Endodermal cell (in vitro differentiated cells): ENCODE measurements at regions not wholly inside any gene's neighbourhood (a gene's known extent, or its start where the extent isn't known, plus 50 kb on each side); places are given as distances from the start of the nearest gene placed in this dataset.

Experiments
- DNase-seq: peaks from one replicate; pipeline ENCODE4 v3.0.0-alpha.2; 2017
- H3K27ac ChIP-seq: 2 replicates; pipeline ENCODE4 v1.5.1; 2013; ENCODE audit warnings: mild to moderate bottlenecking, low read depth, low read length, moderate library complexity
- H3K27me3 ChIP-seq: 2 replicates; pipeline ENCODE4 v1.6.1; 2013; ENCODE audit warnings: mild to moderate bottlenecking, low read length, moderate library complexity; ENCODE audit not compliant: insufficient read depth, control insufficient read depth, poor library complexity, severe bottlenecking
- H3K36me3 ChIP-seq: 2 replicates; pipeline ENCODE4 v1.7.0; 2013; ENCODE audit warnings: mild to moderate bottlenecking, low read length, moderate library complexity; ENCODE audit not compliant: control insufficient read depth, insufficient read depth
- H3K4me1 ChIP-seq: one replicate; pipeline ENCODE4 v1.7.0; 2013; ENCODE audit warnings: low read length; ENCODE audit not compliant: control insufficient read depth, insufficient read depth
- H3K4me3 ChIP-seq: 2 replicates; pipeline ENCODE4 v1.5.1; 2013; ENCODE audit warnings: mild to moderate bottlenecking, low read length, moderate library complexity
- H3K9ac ChIP-seq: 2 replicates; pipeline ENCODE4 v1.6.1; 2013; ENCODE audit warnings: mild to moderate bottlenecking, low read length, moderate library complexity; ENCODE audit not compliant: poor library complexity, severe bottlenecking; ENCODE audit errors: extremely low read depth
- H3K9me3 ChIP-seq: 2 replicates; pipeline ENCODE4 v1.6.1; 2013; ENCODE audit warnings: mild to moderate bottlenecking, low read length, moderate library complexity; ENCODE audit not compliant: control insufficient read depth
- H3K27ac Mint-ChIP-seq: 2 replicates; pipeline ENCODE4 v1.8.0; 2020; ENCODE audit warnings: mixed read lengths
- H3K27me3 Mint-ChIP-seq: 2 replicates; pipeline ENCODE4 v1.8.0; 2021; ENCODE audit warnings: mild to moderate bottlenecking, mixed read lengths; ENCODE audit not compliant: insufficient read depth
- H3K36me3 Mint-ChIP-seq: 2 replicates; pipeline ENCODE4 v1.8.0; 2020; ENCODE audit warnings: low read depth, mixed read lengths
- H3K4me1 Mint-ChIP-seq: 2 replicates; pipeline ENCODE4 v1.8.0; 2020; ENCODE audit warnings: mixed read lengths
- H3K4me3 Mint-ChIP-seq: 2 replicates; pipeline ENCODE4 v1.8.0; 2020; ENCODE audit warnings: mild to moderate bottlenecking, moderate library complexity, mixed read lengths
- H3K9me3 Mint-ChIP-seq: 2 replicates; pipeline ENCODE4 v1.8.0; 2020; ENCODE audit warnings: mild to moderate bottlenecking, mixed read lengths
- CTCF ChIP-seq: fragments of 200-600 bp; sonication (generic); conservative IDR thresholded peaks from 2 replicates; pipeline ENCODE4 v1.5.0; 2021; ENCODE audit warnings: antibody characterized with exemption, mild to moderate bottlenecking
- WGBS, 2 experiments: methylation state at CpG; one replicate each; pipeline versions ENCODE4 v1.1.5 to v1.1.7; 2013; ENCODE audit warnings: missing lambda C conversion rate in 2 of 2, mixed read lengths in 1 of 2; ENCODE audit not compliant: insufficient coverage in 1 of 2, insufficient read length in 1 of 2; 5-methylcytosine and 5-hydroxymethylcytosine counted together

DNA sequence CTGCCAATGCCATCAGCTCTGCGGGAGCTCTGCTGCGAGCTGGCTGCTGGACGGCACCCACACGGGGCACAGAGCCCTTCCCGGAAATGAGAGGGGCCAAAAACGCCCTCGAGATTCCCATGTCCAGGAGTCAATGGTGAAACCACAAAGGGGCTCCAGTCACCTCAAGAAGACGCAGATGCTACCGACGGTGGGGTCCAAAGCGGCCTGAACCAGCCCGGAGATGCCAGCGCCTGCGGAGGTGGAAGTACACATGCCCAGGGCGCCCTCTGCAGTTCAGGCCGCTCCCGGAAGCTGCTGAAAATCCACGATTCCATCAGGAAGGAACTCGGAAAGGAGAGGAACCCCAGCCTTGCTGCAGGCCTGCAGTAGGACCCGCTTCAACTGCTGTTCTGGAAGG is 82.4 kb upstream of the SELENOP start:
- H3K27me3 Mint-ChIP-seq: peaks cover 7% of the 10 kb centered on the region
- H3K9me3 ChIP-seq: no peaks in the 10 kb centered on the region
- H3K36me3 Mint-ChIP-seq: no peaks in the 10 kb centered on the region
- no peaks in the 10 kb centered on the region for H3K36me3 ChIP-seq
- peaks cover 3% of the 10 kb centered on the region for H3K9me3 Mint-ChIP-seq
- DNase-seq: peak; percentile 92
- H3K27me3 ChIP-seq: no peaks in the 10 kb centered on the region
- no peak overlapping the region for H3K4me3 ChIP-seq
- no peak overlapping the region for H3K27ac Mint-ChIP-seq
- H3K27ac ChIP-seq: no peak overlapping the region
- H3K4me1 Mint-ChIP-seq: peaks cover 3% of the 10 kb centered on the region
- no peaks in the 10 kb centered on the region for H3K4me1 ChIP-seq
- TF ChIP-seq CTCF: peak; percentile 71
- 85 to 86% methylated on average over 20 of the region's 20 CpGs for WGBS, 2 experiments
- H3K4me3 Mint-ChIP-seq: no peak overlapping the region
- no peak overlapping the region for H3K9ac ChIP-seq

DNA sequence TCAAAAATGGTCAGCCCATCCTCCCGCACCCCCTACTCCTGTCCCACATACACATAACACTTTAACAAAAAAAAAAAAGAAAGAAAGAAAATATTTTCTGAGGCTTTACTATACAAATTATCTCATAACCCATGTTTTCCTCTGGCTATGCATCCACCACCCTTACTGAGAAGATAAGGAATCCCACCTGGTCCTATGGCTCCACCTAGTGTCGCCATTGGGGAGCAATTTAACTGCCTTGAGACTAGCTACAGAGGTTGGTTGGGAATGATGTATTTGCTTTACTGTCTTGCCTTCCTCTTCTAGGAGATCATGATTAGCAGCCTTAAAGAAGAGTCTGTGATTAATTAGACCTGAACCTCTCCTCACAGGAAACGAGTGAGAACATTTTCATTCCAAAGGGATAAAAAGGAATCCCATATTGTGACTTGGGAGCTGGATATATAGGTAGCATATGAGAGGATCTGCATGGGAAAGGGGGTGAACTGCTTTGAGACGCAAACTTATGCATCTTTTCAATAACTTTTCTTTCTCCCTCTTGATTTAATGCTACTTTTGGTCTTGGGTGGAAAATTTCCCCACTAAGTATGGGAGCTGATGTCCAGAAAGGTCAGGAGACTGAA is 77.7 kb upstream of the SELENOP start:
- Histone ChIP-seq H3K4me3 (no peak overlapping the region), H3K36me3 (no peaks in the 10 kb centered on the region), H3K27me3 (no peaks in the 10 kb centered on the region), H3K27ac (no peak overlapping the region), H3K9ac (no peak overlapping the region), H3K9me3 (no peaks in the 10 kb centered on the region), H3K4me1 (no peaks in the 10 kb centered on the region)
- H3K36me3 Mint-ChIP-seq: no peaks in the 10 kb centered on the region
- WGBS, 2 experiments: 0 to 33% methylated on average over 1 to 4 of the region's 4 CpGs
- peak; percentile 93 for DNase-seq
- peaks cover under 1% of the 10 kb centered on the region for H3K9me3 Mint-ChIP-seq
- no peaks in the 10 kb centered on the region for H3K27me3 Mint-ChIP-seq
- H3K4me1 Mint-ChIP-seq: peaks cover 3% of the 10 kb centered on the region
- H3K27ac Mint-ChIP-seq: no peak overlapping the region
- peak; percentile 93 for TF ChIP-seq CTCF
- no peak overlapping the region for H3K4me3 Mint-ChIP-seq

DNA sequence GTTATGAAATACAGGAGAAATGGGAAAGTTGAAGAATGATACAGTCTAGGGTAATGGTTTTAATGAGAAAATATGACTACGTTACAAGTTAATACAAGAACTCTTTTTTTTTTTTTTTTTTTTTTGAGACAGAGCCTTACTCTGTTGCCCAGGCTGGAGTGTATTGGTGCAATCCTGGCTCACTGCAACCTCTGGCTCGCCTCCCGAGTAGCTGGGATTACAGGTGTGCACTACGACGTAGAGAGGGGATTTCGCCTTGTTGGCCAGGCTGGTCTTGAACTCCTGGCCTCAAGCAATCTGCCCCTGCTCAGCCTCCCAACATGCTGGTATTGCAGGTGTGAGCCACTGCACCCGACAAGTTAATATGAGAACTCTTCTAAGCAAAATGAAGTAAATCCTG is 77.1 kb upstream of the SELENOP start:
- Histone ChIP-seq H3K4me3 (no peak overlapping the region), H3K4me1 (no peaks in the 10 kb centered on the region), H3K9ac (no peak overlapping the region), H3K9me3 (no peaks in the 10 kb centered on the region), H3K36me3 (no peaks in the 10 kb centered on the region), H3K27me3 (no peaks in the 10 kb centered on the region), H3K27ac (no peak overlapping the region)
- peaks cover 3% of the 10 kb centered on the region for H3K4me1 Mint-ChIP-seq
- H3K27ac Mint-ChIP-seq: no peak overlapping the region
- no peaks in the 10 kb centered on the region for H3K9me3 Mint-ChIP-seq
- DNase-seq: no peak
- TF ChIP-seq CTCF: no peak
- no peak overlapping the region for H3K4me3 Mint-ChIP-seq
- WGBS, 2 experiments: 86% methylated on average over 5 to 7 of the region's 7 CpGs
- H3K27me3 Mint-ChIP-seq: no peaks in the 10 kb centered on the region
- H3K36me3 Mint-ChIP-seq: no peaks in the 10 kb centered on the region
